Breast epithelium (tissue), 3 donors: ENCODE measurements at regions not wholly inside any gene's neighbourhood (a gene's known extent, or its start where the extent isn't known, plus 50 kb on each side); places are given as distances from the start of the nearest gene placed in this dataset.

Experiments
- CTCF ChIP-seq, 3 donors: fragments of 450-650 bp; IDR thresholded peaks; one replicate each; pipeline ENCODE4 v1.5.1; 2016 to 2017; ENCODE audit warnings: antibody characterized with exemption in 3 of 3, mild to moderate bottlenecking in 3 of 3, moderate library complexity in 3 of 3
- POLR2AphosphoS5 ChIP-seq, 3 donors: sonication (generic); formaldehyde crosslinking; IDR thresholded peaks; one replicate each; pipeline ENCODE4 v1.6.1; 2017; ENCODE audit warnings: antibody characterized with exemption in 3 of 3

GRCh38 chr21:35436899-35437298 lies 387.8 kb upstream of the RUNX1 start:
- TF ChIP-seq POLR2AphosphoS5 (IDR thresholded peaks at IDR 0.05) (no peak), CTCF (IDR thresholded peaks at IDR 0.05) (no peak)
